MM.1S (cell line): ENCODE measurements at regions not wholly inside any gene's neighbourhood (a gene's known extent, or its start where the extent isn't known, plus 50 kb on each side); places are given as distances from the start of the nearest gene placed in this dataset.

Experiments used
- DNase-seq: peaks from one replicate; pipeline ENCODE4 v3.0.0-alpha.2; 2015
- H2AFZ ChIP-seq: fragments of 300-600 bp; sonication (generic); 2 replicates; pipeline ENCODE4 v1.6.0; 2016; ENCODE audit warnings: antibody characterized with exemption, low read length
- H3F3A ChIP-seq: fragments of 300-600 bp; sonication (generic); 2 replicates; pipeline ENCODE4 v1.6.1; 2016; ENCODE audit warnings: mild to moderate bottlenecking, antibody characterized with exemption, low read length, moderate library complexity, mixed read lengths; ENCODE audit not compliant: insufficient read depth
- H3K27ac ChIP-seq: fragments of 300-600 bp; sonication (generic); 2 replicates; pipeline ENCODE4 v1.5.1; 2016; ENCODE audit warnings: mild to moderate bottlenecking, low read length
- H3K27me3 ChIP-seq: fragments of 300-600 bp; sonication (generic); replicated peaks from 2 replicates; pipeline ENCODE4 v1.6.0; 2016; ENCODE audit warnings: low read length; ENCODE audit not compliant: insufficient read depth
- H3K36me3 ChIP-seq: fragments of 300-600 bp; sonication (generic); replicated peaks from 2 replicates; pipeline ENCODE4 v1.6.1; 2016; ENCODE audit warnings: mild to moderate bottlenecking, low read length, mixed read lengths; ENCODE audit not compliant: insufficient read depth
- H3K4me1 ChIP-seq: fragments of 300-600 bp; sonication (generic); 2 replicates; pipeline ENCODE4 v1.6.1; 2016; ENCODE audit warnings: low read length, mixed read lengths
- H3K4me2 ChIP-seq: fragments of 300-600 bp; sonication (generic); 2 replicates; pipeline ENCODE4 v1.6.0; 2016; ENCODE audit warnings: low read depth, low read length
- H3K4me3 ChIP-seq: fragments of 300-600 bp; sonication (generic); 2 replicates; pipeline ENCODE4 v1.5.1; 2016; ENCODE audit warnings: low read length, mixed read lengths
- H3K79me2 ChIP-seq: fragments of 300-600 bp; sonication (generic); 2 replicates; pipeline ENCODE4 v1.6.1; 2016; ENCODE audit warnings: mixed run types, low read length, mixed read lengths
- H3K9ac ChIP-seq: fragments of 300-600 bp; sonication (generic); 2 replicates; pipeline ENCODE4 v1.6.1; 2016; ENCODE audit warnings: low read length, mixed read lengths
- H3K9me2 ChIP-seq: fragments of 300-600 bp; sonication (generic); replicated peaks from 2 replicates; pipeline ENCODE4 v1.6.1; 2016; ENCODE audit warnings: mild to moderate bottlenecking, low read length, mixed read lengths; ENCODE audit not compliant: insufficient read depth
- H3K9me3 ChIP-seq: fragments of 300-600 bp; sonication (generic); replicated peaks from 2 replicates; pipeline ENCODE4 v1.6.1; 2016; ENCODE audit warnings: mild to moderate bottlenecking, low read length, mixed read lengths; ENCODE audit not compliant: insufficient read depth
- H4K20me1 ChIP-seq: fragments of 300-600 bp; sonication (generic); 2 replicates; pipeline ENCODE4 v1.6.1; 2016; ENCODE audit warnings: mild to moderate bottlenecking, low read length, moderate library complexity, mixed read lengths; ENCODE audit not compliant: insufficient read depth
- CTCF ChIP-seq: fragments of 300-600 bp; sonication (generic); IDR thresholded peaks from 2 replicates; pipeline ENCODE4 v1.5.1; 2016; ENCODE audit warnings: antibody characterized with exemption, low read length, mixed read lengths
- EZH2 ChIP-seq: fragments of 300-600 bp; sonication (generic); optimal IDR thresholded peaks from 2 replicates; pipeline ENCODE3; 2017; ENCODE audit warnings: low read depth, mild to moderate bottlenecking, antibody characterized with exemption, low read length, mixed read lengths
- EZH2phosphoT487 ChIP-seq: fragments of 300-600 bp; sonication (generic); IDR thresholded peaks from 2 replicates; pipeline ENCODE4 v1.6.1; 2018; ENCODE audit warnings: antibody characterized with exemption, low read length

GRCh38 chr4:19982556-19982955, 269.1 kb upstream of the SLIT2 start:
- H3K4me1 ChIP-seq, result no peaks in the 10 kb centered on the region
- H2AFZ ChIP-seq, result no peak overlapping the region
- DNase-seq, result no peak
- TF ChIP-seq EZH2phosphoT487 (no peak), EZH2 (no peak), CTCF (no peak)
- H3K27me3 ChIP-seq, result no peaks in the 10 kb centered on the region
- H3K9ac ChIP-seq, result no peak overlapping the region
- no peak overlapping the region for H3K4me2 ChIP-seq
- no peaks in the 10 kb centered on the region for H3K9me3 ChIP-seq
- H3F3A ChIP-seq, result no peaks in the 10 kb centered on the region
- H3K79me2 ChIP-seq, result no peaks in the 10 kb centered on the region
- no peak overlapping the region for H3K27ac ChIP-seq
- H3K4me3 ChIP-seq, result no peak overlapping the region
- H3K36me3 ChIP-seq, result no peaks in the 10 kb centered on the region
- no peaks in the 10 kb centered on the region for H3K9me2 ChIP-seq
- H4K20me1 ChIP-seq, result no peaks in the 10 kb centered on the region

- no peak for DNase-seq
- H3K9me2 ChIP-seq, result no peaks in the 10 kb centered on the region
- H3K36me3 ChIP-seq, result no peaks in the 10 kb centered on the region
- H3K4me2 ChIP-seq, result no peak overlapping the region
- TF ChIP-seq CTCF, result no peak
- no peak for TF ChIP-seq EZH2phosphoT487
- TF ChIP-seq EZH2, result no peak
- no peaks in the 10 kb centered on the region for H3K4me1 ChIP-seq
- H3K4me3 ChIP-seq, result no peak overlapping the region
- H3F3A ChIP-seq, result no peaks in the 10 kb centered on the region
- no peaks in the 10 kb centered on the region for H3K79me2 ChIP-seq
- H3K27ac ChIP-seq, result no peak overlapping the region
- no peak overlapping the region for H3K9ac ChIP-seq
- H2AFZ ChIP-seq, result no peak overlapping the region
- no peaks in the 10 kb centered on the region for H3K9me3 ChIP-seq
- H4K20me1 ChIP-seq, result no peaks in the 10 kb centered on the region
- H3K27me3 ChIP-seq, result no peaks in the 10 kb centered on the region
These were observed 279.9 kb upstream of the SLIT2 start for GRCh38 chr4:19971829-19972228.

- no peak for DNase-seq
These were observed 282.2 kb upstream of the SLIT2 start for GRCh38 chr4:19969492-19969891.

More at GRCh38 chr4:19969492-19969891, 282.2 kb upstream of the SLIT2 start:
- H3F3A ChIP-seq, result no peaks in the 10 kb centered on the region
- H3K27ac ChIP-seq, result no peak overlapping the region
- TF ChIP-seq CTCF, result no peak
- no peak for TF ChIP-seq EZH2
- no peak for TF ChIP-seq EZH2phosphoT487
- H3K9me2 ChIP-seq, result no peaks in the 10 kb centered on the region
- no peaks in the 10 kb centered on the region for H3K27me3 ChIP-seq
- no peaks in the 10 kb centered on the region for H3K9me3 ChIP-seq
- H3K79me2 ChIP-seq, result no peaks in the 10 kb centered on the region
- H3K4me2 ChIP-seq, result no peak overlapping the region
- H3K4me3 ChIP-seq, result no peak overlapping the region
- no peaks in the 10 kb centered on the region for H3K36me3 ChIP-seq
- H3K9ac ChIP-seq, result no peak overlapping the region
- H2AFZ ChIP-seq, result no peak overlapping the region
- H4K20me1 ChIP-seq, result no peaks in the 10 kb centered on the region
- no peaks in the 10 kb centered on the region for H3K4me1 ChIP-seq
